Spinal cord (tissue), 9 donors: ENCODE measurements at regions not wholly inside any gene's neighbourhood (a gene's known extent, or its start where the extent isn't known, plus 50 kb on each side); places are given as distances from the start of the nearest gene placed in this dataset.

Experiments
- DNase-seq, 6 donors: peaks; one replicate each; pipeline versions ENCODE4 v3.0.0 to v3.0.0-alpha.2; 2013 to 2015; ENCODE audit warnings: low spot score in 6 of 6, low read depth in 4 of 6
- H3K27ac ChIP-seq: one replicate; pipeline ENCODE4 v1.5.1; 2013; ENCODE audit warnings: low read depth, low read length, control low read depth
- H3K27me3 ChIP-seq: one replicate; pipeline ENCODE4 v1.6.1; 2013; ENCODE audit warnings: low read length; ENCODE audit not compliant: control insufficient read depth, insufficient read depth
- H3K36me3 ChIP-seq: one replicate; pipeline ENCODE4 v1.6.1; 2013; ENCODE audit warnings: low read length; ENCODE audit not compliant: control insufficient read depth, insufficient read depth
- H3K4me1 ChIP-seq: one replicate; pipeline ENCODE4 v1.6.1; 2013; ENCODE audit warnings: low read length; ENCODE audit not compliant: control insufficient read depth, insufficient read depth
- H3K4me3 ChIP-seq: one replicate; pipeline ENCODE4 v1.5.1; 2013; ENCODE audit warnings: low read depth, low read length, control low read depth
- H3K9me3 ChIP-seq: one replicate; pipeline ENCODE4 v1.6.1; 2013; ENCODE audit warnings: low read length; ENCODE audit not compliant: control insufficient read depth, insufficient read depth
- WGBS: methylation state at CpG from one replicate; pipeline ENCODE4 v1.1.5; 2013; ENCODE audit warnings: missing lambda C conversion rate; ENCODE audit not compliant: insufficient coverage; 5-methylcytosine and 5-hydroxymethylcytosine counted together
- donor health status: healthy.

- H3K4me3 ChIP-seq = no peak overlapping the region
Measured at GRCh38 chr5:42930934-42931333, 109.2 kb downstream of the ANXA2R start.

GRCh38 chr5:42929871-42930270 is 110.2 kb downstream of the ANXA2R start:
- Histone ChIP-seq H3K4me3 (no peak overlapping the region), H3K27ac (no peak overlapping the region), H3K4me1 (no peaks in the 10 kb centered on the region), H3K9me3 (no peaks in the 10 kb centered on the region), H3K27me3 (peaks cover 4% of the 10 kb centered on the region), H3K36me3 (no peaks in the 10 kb centered on the region)
- DNase-seq = no peak
- WGBS = 0% methylated on average over 1 of the region's 4 CpGs

More at GRCh38 chr5:42930934-42931333, 109.2 kb downstream of the ANXA2R start:
- Histone ChIP-seq H3K27me3 (no peaks in the 10 kb centered on the region), H3K4me1 (no peaks in the 10 kb centered on the region), H3K9me3 (no peaks in the 10 kb centered on the region), H3K36me3 (no peaks in the 10 kb centered on the region), H3K27ac (no peak overlapping the region)
- DNase-seq = no peak
- WGBS = no CpG with 5 or more reads among the region's 1 CpG

GRCh38 chr5:42927730-42928129 is 112.4 kb downstream of the ANXA2R start:
- no peaks in the 10 kb centered on the region for H3K4me1 ChIP-seq
- 91% methylated on average over 8 of the region's 8 CpGs for WGBS
- no peak overlapping the region for H3K4me3 ChIP-seq
- H3K36me3 ChIP-seq = no peaks in the 10 kb centered on the region
- peaks cover 9% of the 10 kb centered on the region for H3K27me3 ChIP-seq
- H3K9me3 ChIP-seq = no peaks in the 10 kb centered on the region
- H3K27ac ChIP-seq = no peak overlapping the region
- DNase-seq = no peak

- Histone ChIP-seq H3K4me1 (no peaks in the 10 kb centered on the region), H3K27me3 (peaks cover 9% of the 10 kb centered on the region), H3K9me3 (no peaks in the 10 kb centered on the region), H3K4me3 (no peak overlapping the region), H3K27ac (no peak overlapping the region), H3K36me3 (no peaks in the 10 kb centered on the region)
- 86% methylated on average over 16 of the region's 16 CpGs for WGBS
- DNase-seq = no peak
Measured at GRCh38 chr5:42924686-42925085, 113.0 kb upstream of the SELENOP start.

- Histone ChIP-seq H3K4me1 (no peaks in the 10 kb centered on the region), H3K9me3 (no peaks in the 10 kb centered on the region), H3K27me3 (peaks cover 9% of the 10 kb centered on the region), H3K27ac (no peak overlapping the region), H3K4me3 (no peak overlapping the region), H3K36me3 (no peaks in the 10 kb centered on the region)
- 58% methylated on average over 37 of the region's 37 CpGs for WGBS
- no peak for DNase-seq
Measured at GRCh38 chr5:42924226-42924625, 112.5 kb upstream of the SELENOP start.

GRCh38 chr5:42923710-42924109 is 112.0 kb upstream of the SELENOP start:
- DNase-seq = no peak
- 81% methylated on average over 8 of the region's 14 CpGs for WGBS
- H3K27ac ChIP-seq = no peak overlapping the region
- H3K4me3 ChIP-seq = no peak overlapping the region
- no peaks in the 10 kb centered on the region for H3K4me1 ChIP-seq
- no peaks in the 10 kb centered on the region for H3K9me3 ChIP-seq
- peaks cover 9% of the 10 kb centered on the region for H3K27me3 ChIP-seq
- no peaks in the 10 kb centered on the region for H3K36me3 ChIP-seq

- H3K27ac ChIP-seq = no peak overlapping the region
- H3K9me3 ChIP-seq = no peaks in the 10 kb centered on the region
- DNase-seq = no peak
- 33% methylated on average over 3 of the region's 3 CpGs for WGBS
- no peaks in the 10 kb centered on the region for H3K36me3 ChIP-seq
- H3K4me1 ChIP-seq = no peaks in the 10 kb centered on the region
- peaks cover 3% of the 10 kb centered on the region for H3K27me3 ChIP-seq
- no peak overlapping the region for H3K4me3 ChIP-seq
Measured at GRCh38 chr5:42919600-42919999, 107.9 kb upstream of the SELENOP start.

- H3K4me3 ChIP-seq = no peak overlapping the region
- DNase-seq = no peak
- no peaks in the 10 kb centered on the region for H3K9me3 ChIP-seq
- WGBS = 93% methylated on average over 23 of the region's 23 CpGs
- H3K27me3 ChIP-seq = no peaks in the 10 kb centered on the region
- no peaks in the 10 kb centered on the region for H3K4me1 ChIP-seq
- H3K36me3 ChIP-seq = no peaks in the 10 kb centered on the region
- no peak overlapping the region for H3K27ac ChIP-seq
Measured at GRCh38 chr5:42915306-42915866, 103.7 kb upstream of the SELENOP start.

- Histone ChIP-seq H3K9me3 (no peaks in the 10 kb centered on the region), H3K27me3 (peaks cover 6% of the 10 kb centered on the region), H3K4me3 (no peak overlapping the region), H3K4me1 (peaks cover 9% of the 10 kb centered on the region), H3K36me3 (no peaks in the 10 kb centered on the region), H3K27ac (no peak overlapping the region)
- 57% methylated on average over 1 of the region's 8 CpGs for WGBS
- no peak for DNase-seq
Measured at GRCh38 chr5:42912184-42912798, 100.6 kb upstream of the SELENOP start.
